ENCODE measurements at regions not wholly inside any gene's neighbourhood (a gene's known extent, or its start where the extent isn't known, plus 50 kb on each side); places are given as distances from the start of the nearest gene placed in this dataset.
"Not testable (repeated sequence)": the region's sequence is repeated elsewhere in the genome, so short reads cannot be mapped to it uniquely, and the experiment has no call there.

GRCh38 chr1:173344034-173344743, 132.9 kb upstream of the PRDX6 start:
- DNase-seq = no peak

- DNase-seq = no peak
Measured at GRCh38 chr1:173347282-173347818, 129.8 kb upstream of the PRDX6 start.

GRCh38 chr1:173352635-173353034, 124.5 kb upstream of the PRDX6 start:
- not testable (repeated sequence) for DNase-seq

- DNase-seq = no peak
Measured at GRCh38 chr1:173353350-173353749, 123.8 kb upstream of the PRDX6 start.

GRCh38 chr1:173354937-173355280, 122.2 kb upstream of the PRDX6 start:
- DNase-seq = no peak

- no peak for DNase-seq
Measured at GRCh38 chr1:173355281-173356031, 121.7 kb upstream of the PRDX6 start.

GRCh38 chr1:173356191-173356762, 120.9 kb upstream of the PRDX6 start:
- no peak for DNase-seq

GRCh38 chr1:173360487-173361063, 116.6 kb upstream of the PRDX6 start:
- DNase-seq = no peak

- DNase-seq = no peak
Measured at GRCh38 chr1:173362543-173362942, 114.6 kb upstream of the PRDX6 start.

GRCh38 chr1:173364827-173365226, 112.3 kb upstream of the PRDX6 start:
- DNase-seq = no peak

- no peak for DNase-seq
Measured at GRCh38 chr1:173365341-173365740, 111.8 kb upstream of the PRDX6 start.

GRCh38 chr1:173367136-173367535, 110.0 kb upstream of the PRDX6 start:
- DNase-seq = no peak

- DNase-seq = not testable (repeated sequence)
Measured at GRCh38 chr1:173370586-173370985, 106.5 kb upstream of the PRDX6 start.

GRCh38 chr1:173376065-173376464, 101.1 kb upstream of the PRDX6 start:
- not testable (repeated sequence) for DNase-seq

- DNase-seq = no peak
Measured at GRCh38 chr1:173377266-173377665, 99.9 kb upstream of the PRDX6 start.

- no peak for DNase-seq
Measured at GRCh38 chr1:173383351-173383750, 93.8 kb upstream of the PRDX6 start.

- DNase-seq = no peak
Measured at GRCh38 chr1:173388352-173388751, 88.8 kb upstream of the PRDX6 start.

GRCh38 chr1:173392895-173393658, 84.1 kb upstream of the PRDX6 start:
- no peak for DNase-seq

GRCh38 chr1:173393659-173394000, 83.5 kb upstream of the PRDX6 start:
- DNase-seq = no peak

- DNase-seq = not testable (repeated sequence)
Measured at GRCh38 chr1:173394813-173395212, 82.3 kb upstream of the PRDX6 start.

- DNase-seq = no peak
Measured at GRCh38 chr1:173395762-173396161, 81.4 kb upstream of the PRDX6 start.

GRCh38 chr1:173400387-173400995, 76.6 kb upstream of the PRDX6 start:
- DNase-seq = no peak
